ENCODE measurements at regions not wholly inside any gene's neighbourhood (a gene's known extent, or its start where the extent isn't known, plus 50 kb on each side); places are given as distances from the start of the nearest gene placed in this dataset.
"Not testable (repeated sequence)": the region's sequence is repeated elsewhere in the genome, so short reads cannot be mapped to it uniquely, and the experiment has no call there.

DNA sequence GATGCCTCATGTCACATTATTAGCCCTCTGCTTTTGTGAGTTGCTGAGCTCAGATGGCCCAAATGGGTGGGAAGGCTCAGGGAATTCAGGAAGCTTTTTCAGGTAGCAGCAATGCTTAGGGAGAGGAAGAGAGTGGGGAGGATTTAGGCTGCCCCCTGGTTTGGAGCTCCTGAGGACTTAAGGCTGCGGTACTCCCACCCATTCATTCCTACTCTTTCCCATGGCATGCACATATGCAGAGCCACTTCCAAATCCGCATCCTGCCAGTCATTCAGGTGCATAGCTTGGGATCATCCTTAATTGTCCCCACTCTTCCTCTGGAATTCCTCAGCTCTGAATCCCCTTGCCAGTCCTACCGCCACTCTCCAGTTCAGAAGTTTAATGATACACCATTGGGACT is 343.1 kb upstream of the FRG2C start:
- TF ChIP-seq, protein P1, sequence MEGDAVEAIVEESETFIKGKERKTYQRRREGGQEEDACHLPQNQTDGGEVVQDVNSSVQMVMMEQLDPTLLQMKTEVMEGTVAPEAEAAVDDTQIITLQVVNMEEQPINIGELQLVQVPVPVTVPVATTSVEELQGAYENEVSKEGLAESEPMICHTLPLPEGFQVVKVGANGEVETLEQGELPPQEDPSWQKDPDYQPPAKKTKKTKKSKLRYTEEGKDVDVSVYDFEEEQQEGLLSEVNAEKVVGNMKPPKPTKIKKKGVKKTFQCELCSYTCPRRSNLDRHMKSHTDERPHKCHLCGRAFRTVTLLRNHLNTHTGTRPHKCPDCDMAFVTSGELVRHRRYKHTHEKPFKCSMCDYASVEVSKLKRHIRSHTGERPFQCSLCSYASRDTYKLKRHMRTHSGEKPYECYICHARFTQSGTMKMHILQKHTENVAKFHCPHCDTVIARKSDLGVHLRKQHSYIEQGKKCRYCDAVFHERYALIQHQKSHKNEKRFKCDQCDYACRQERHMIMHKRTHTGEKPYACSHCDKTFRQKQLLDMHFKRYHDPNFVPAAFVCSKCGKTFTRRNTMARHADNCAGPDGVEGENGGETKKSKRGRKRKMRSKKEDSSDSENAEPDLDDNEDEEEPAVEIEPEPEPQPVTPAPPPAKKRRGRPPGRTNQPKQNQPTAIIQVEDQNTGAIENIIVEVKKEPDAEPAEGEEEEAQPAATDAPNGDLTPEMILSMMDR (IDR thresholded peaks at IDR 0.05), result no peak
- TF ChIP-seq POLR2AphosphoS5 (IDR thresholded peaks at IDR 0.05) (no peak), EP300 (IDR thresholded peaks at IDR 0.05) (no peak), POLR2A (IDR thresholded peaks at IDR 0.05; ENCODE audit: low read depth) (no peak)
- WGBS, result 98% methylated on average over 3 of the region's 3 CpGs
- no peaks in the 10 kb centered on the region for H3K36me3 ChIP-seq

DNA sequence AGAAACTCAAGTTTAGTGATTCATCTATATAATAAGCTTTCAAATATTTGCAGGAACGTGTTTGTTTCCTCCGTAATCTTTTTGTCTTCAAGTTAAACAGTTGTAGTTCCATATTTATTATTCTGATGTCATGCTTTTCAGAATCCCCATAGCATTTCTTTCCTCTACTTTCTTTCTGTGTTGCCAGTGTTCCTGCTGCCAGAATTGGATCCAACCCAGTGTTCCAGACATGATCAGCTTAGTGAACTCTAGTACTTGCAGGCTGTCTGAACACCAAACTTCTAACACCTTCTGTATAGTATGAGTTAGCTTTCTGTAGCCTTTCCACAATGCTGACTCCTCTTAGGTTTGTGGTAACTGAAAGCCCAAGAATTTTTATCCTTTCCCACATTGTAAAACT is 340.2 kb upstream of the FRG2C start:
- H3K27me3 ChIP-seq; intact Hi-C loops (cut with DNase I); DNase-seq (ENCODE audit: extremely low spot score); H3K4me3 ChIP-seq; H3K4me1 ChIP-seq; H3K27ac ChIP-seq (replicated peaks in 1 of 4); H3K9me3 ChIP-seq; H3K36me3 ChIP-seq: not testable (repeated sequence)
- WGBS, result 49% methylated on average over 2 of the region's 2 CpGs

More for the DNA sequence above, 343.1 kb upstream of the FRG2C start:
- Histone ChIP-seq H3K4me3 (no peak overlapping the region), H3K27ac (replicated peaks in 1 of 4) (no peak overlapping the region), H3K27me3 (no peaks in the 10 kb centered on the region), H3K9me3 (no peaks in the 10 kb centered on the region), H3K4me1 (no peaks in the 10 kb centered on the region)
- DNase-seq (ENCODE audit: extremely low spot score), result no peak
- intact Hi-C loops (cut with DNase I), result no loop called here

DNA sequence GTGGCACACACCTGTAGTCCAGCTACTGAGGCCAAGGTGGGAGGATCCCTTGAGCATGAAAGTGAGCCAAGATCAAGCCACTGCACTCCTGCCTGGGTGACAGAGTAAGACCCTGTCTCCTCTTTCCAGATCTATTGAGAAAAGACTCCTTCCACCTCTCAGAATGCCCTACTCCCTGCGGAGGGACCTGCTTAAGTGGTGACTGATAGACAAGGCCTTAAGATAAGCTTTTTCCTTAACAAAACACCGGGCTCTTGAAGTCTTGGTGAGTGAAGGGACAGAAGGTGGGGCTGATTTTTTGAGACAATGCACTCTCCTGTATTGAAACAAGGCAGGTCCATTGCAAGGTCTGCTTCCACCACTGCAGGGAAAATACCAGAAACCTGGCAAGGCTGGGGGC is 338.4 kb upstream of the FRG2C start:
- no peak for DNase-seq (ENCODE audit: extremely low spot score)
- no peak for TF ChIP-seq POLR2AphosphoS5 (IDR thresholded peaks at IDR 0.05)
- TF ChIP-seq, protein P1 (IDR thresholded peaks at IDR 0.05), result no peak
- TF ChIP-seq EP300 (IDR thresholded peaks at IDR 0.05), result no peak
- TF ChIP-seq POLR2A (IDR thresholded peaks at IDR 0.05; ENCODE audit: low read depth), result no peak
- Histone ChIP-seq H3K4me3 (no peak overlapping the region), H3K9me3 (no peaks in the 10 kb centered on the region), H3K4me1 (peaks cover 0 to 11% (median 0%) of the 10 kb centered on the region in 4 donors), H3K27me3 (peaks cover 0 to 7% (median 0%) of the 10 kb centered on the region in 4 donors), H3K36me3 (no peaks in the 10 kb centered on the region), H3K27ac (replicated peaks in 1 of 4) (no peak overlapping the region)
- intact Hi-C loops (cut with DNase I), result no loop called here
- WGBS, result 83% methylated on average over 2 of the region's 2 CpGs

DNA sequence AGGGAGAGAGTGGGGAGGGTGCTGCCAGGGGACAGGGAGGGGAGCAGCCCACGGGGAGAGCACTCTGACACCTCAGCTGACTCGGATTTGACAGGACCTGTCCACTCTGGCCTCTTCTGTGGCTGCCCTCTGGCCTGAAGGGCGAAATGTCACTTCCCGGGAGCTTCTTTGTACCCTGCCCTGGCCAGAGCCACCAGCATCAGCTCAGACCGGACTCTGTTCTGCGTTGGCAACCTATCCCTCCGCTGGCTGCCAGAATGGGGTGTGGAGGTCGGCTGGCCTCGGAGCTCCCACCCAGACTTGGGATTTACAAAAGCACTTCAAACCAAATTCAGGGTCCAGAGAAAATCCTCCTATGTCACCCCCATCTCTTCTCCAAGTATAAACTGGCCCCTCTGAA is 336.7 kb upstream of the FRG2C start:
- Histone ChIP-seq H3K4me3 (no peak overlapping the region), H3K36me3 (no peaks in the 10 kb centered on the region), H3K27ac (replicated peaks in 1 of 4) (no peak overlapping the region), H3K4me1 (peaks cover 0 to 11% (median 5%) of the 10 kb centered on the region in 4 donors), H3K9me3 (no peaks in the 10 kb centered on the region), H3K27me3 (peaks cover 0 to 7% (median 0%) of the 10 kb centered on the region in 4 donors)
- no CpG with 5 or more reads among the region's 9 CpGs for WGBS
- TF ChIP-seq POLR2AphosphoS5 (IDR thresholded peaks at IDR 0.05), result no peak
- TF ChIP-seq, protein P1 (IDR thresholded peaks at IDR 0.05), result no peak
- TF ChIP-seq EP300 (IDR thresholded peaks at IDR 0.05), result no peak
- TF ChIP-seq POLR2A (IDR thresholded peaks at IDR 0.05; ENCODE audit: low read depth), result no peak
- intact Hi-C loops (cut with DNase I), result no loop called here
- DNase-seq (ENCODE audit: extremely low spot score), result no peak

DNA sequence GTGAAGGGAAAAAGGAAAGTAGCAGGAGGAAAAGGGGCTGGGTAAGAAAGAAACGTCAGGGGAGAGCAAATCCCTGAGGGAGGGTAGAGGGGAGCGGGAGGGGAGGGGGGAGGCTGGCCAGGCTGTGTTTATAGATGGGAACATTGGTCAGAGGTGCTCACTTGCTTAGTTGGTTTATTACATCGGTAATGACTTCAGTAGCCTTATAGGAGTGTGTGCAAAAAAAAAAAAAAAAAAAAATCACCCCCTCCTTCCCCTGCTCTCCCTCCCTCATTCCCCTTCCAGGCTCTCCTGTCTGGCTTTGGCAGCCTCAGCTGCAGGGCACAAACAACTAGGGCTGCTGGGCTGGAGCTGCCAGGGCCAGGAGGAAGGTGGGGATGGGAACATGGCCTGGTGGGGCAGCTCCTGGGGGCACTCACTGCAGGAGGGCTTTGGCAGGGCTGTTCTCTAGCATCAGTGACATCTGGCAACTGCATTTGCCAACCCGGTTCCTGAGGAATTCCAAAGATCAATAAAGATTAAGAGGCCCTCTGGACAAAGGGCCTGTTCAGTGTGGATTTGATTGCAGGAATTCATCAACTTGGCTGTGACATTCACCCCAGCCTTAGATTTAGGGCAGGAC is 334.5 kb upstream of the FRG2C start:
- no peak for DNase-seq (ENCODE audit: extremely low spot score)
- no peak overlapping the region for H3K4me3 ChIP-seq

DNA sequence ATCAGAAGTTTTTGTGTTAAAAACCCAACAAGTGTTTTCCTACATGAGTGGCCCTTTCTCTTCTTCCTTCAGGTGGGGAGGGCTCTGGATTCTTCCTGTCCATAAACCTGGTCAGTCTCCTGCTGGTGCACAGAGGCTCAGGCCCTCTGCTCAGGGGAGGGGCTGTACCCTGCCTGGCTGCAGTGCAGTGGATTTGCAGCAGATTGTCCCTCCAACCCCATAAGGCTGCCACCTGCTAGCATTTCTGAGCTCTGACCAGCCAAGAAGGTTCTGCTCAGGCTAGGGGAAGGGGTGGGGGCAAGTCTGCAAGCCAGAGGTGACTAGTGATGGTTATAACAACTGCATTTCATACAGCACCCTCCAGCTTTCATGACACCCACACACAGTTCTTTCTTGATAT is 333.7 kb upstream of the FRG2C start:
- H3K27me3 ChIP-seq; H3K4me3 ChIP-seq; H3K9me3 ChIP-seq; intact Hi-C loops (cut with DNase I); H3K36me3 ChIP-seq; DNase-seq (ENCODE audit: extremely low spot score); H3K27ac ChIP-seq (replicated peaks in 1 of 4): not testable (repeated sequence)
- H3K4me1 ChIP-seq, result peaks cover 0 to 14% (median 12%) of the 10 kb centered on the region in 4 donors

More for the DNA sequence above, 334.5 kb upstream of the FRG2C start:
- intact Hi-C loops (cut with DNase I), result no loop called here
- Histone ChIP-seq H3K4me1 (peaks cover 0 to 14% (median 12%) of the 10 kb centered on the region in 4 donors), H3K27me3 (peaks cover 0 to 7% (median 0%) of the 10 kb centered on the region in 4 donors), H3K36me3 (no peaks in the 10 kb centered on the region), H3K9me3 (no peaks in the 10 kb centered on the region), H3K27ac (replicated peaks in 1 of 4) (no peak overlapping the region)
- WGBS, result 46% methylated on average over 4 of the region's 4 CpGs
- no peak for TF ChIP-seq POLR2A (IDR thresholded peaks at IDR 0.05; ENCODE audit: low read depth)
- TF ChIP-seq EP300 (IDR thresholded peaks at IDR 0.05), result no peak
- TF ChIP-seq, protein P1 (IDR thresholded peaks at IDR 0.05), result no peak
- no peak for TF ChIP-seq POLR2AphosphoS5 (IDR thresholded peaks at IDR 0.05)

DNA sequence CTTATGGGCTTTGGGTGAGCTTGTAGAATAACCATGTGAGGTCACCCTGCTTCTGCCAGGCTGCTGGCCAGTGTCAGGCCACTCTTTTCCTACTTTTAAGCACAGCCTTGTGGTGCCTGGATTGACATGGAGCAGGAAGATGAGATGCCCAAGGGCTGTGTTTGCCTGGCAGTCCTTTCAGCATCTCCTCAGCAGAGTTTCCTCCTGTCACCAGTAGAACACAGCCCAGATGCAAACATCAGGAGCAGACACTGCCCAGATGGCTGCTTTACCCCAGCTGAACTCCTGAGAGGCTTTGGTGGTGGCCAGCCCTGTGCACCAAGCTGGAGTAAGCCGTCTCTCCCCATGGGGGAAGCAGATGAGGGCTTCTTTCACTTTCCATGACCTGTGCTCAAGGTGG is 332.0 kb upstream of the FRG2C start:
- intact Hi-C loops (cut with DNase I), result not testable (repeated sequence)

More for the DNA sequence above, 332.0 kb upstream of the FRG2C start:
- not testable (repeated sequence) for H3K36me3 ChIP-seq; H3K9me3 ChIP-seq; H3K4me3 ChIP-seq; H3K27ac ChIP-seq (replicated peaks in 1 of 4); DNase-seq (ENCODE audit: extremely low spot score); H3K27me3 ChIP-seq
- H3K4me1 ChIP-seq, result peaks cover 0 to 14% (median 12%) of the 10 kb centered on the region in 4 donors
- WGBS, result 80% methylated on average over 1 of the region's 1 CpG

Measured in esophagus muscularis mucosa (tissue), 4 donors.